Keratinocyte (primary cell): ENCODE measurements at regions not wholly inside any gene's neighbourhood (a gene's known extent, or its start where the extent isn't known, plus 50 kb on each side); places are given as distances from the start of the nearest gene placed in this dataset.

Source experiments
- DNase-seq: peaks from one replicate; pipeline ENCODE4 v3.0.0-alpha.2; 2011; ENCODE audit warnings: low read depth, missing footprints, low spot score
- FAIRE-seq: peaks from 2 replicates; lab custom pipeline; 2011; peaks lifted over from hg19 to GRCh38; lab: Jason Lieb, UNC
- H2AFZ ChIP-seq: 2 replicates; pipeline ENCODE4 v1.6.0; 2012; ENCODE audit warnings: low read length, control low read depth, inconsistent platforms; ENCODE audit not compliant: control insufficient read depth
- H3K27ac ChIP-seq: 2 replicates; pipeline ENCODE4 v1.5.1; 2011; ENCODE audit warnings: low read length; ENCODE audit not compliant: control insufficient read depth, insufficient read depth
- H3K27me3 ChIP-seq: 3 replicates; pipeline ENCODE4 v1.6.0; 2011; ENCODE audit warnings: low read length; ENCODE audit not compliant: control insufficient read depth, insufficient read depth; ENCODE audit errors: extremely low read depth
- H3K36me3 ChIP-seq, 2 experiments: 2 replicates in 1 of 2; 3 replicates in 1 of 2; pipeline ENCODE4 v1.5.1; 2011; ENCODE audit warnings: low read length in 2 of 2, mild to moderate bottlenecking in 1 of 2; ENCODE audit not compliant: control insufficient read depth in 2 of 2, insufficient read depth in 2 of 2; ENCODE audit errors: extremely low read depth in 1 of 2
- H3K4me1 ChIP-seq: 3 replicates; pipeline ENCODE4 v1.5.1; 2011; ENCODE audit warnings: low read length; ENCODE audit not compliant: control insufficient read depth, insufficient read depth; ENCODE audit errors: extremely low read depth
- H3K4me2 ChIP-seq: 3 replicates; pipeline ENCODE4 v1.6.0; 2011; ENCODE audit warnings: low read depth, low read length; ENCODE audit not compliant: control insufficient read depth, insufficient read depth; ENCODE audit errors: extremely low read depth
- H3K4me3 ChIP-seq, 3 experiments: fragments of 200-600 bp in 1 of 3; sonication (generic) in 1 of 3; 2 replicates in 2 of 3; 3 replicates in 1 of 3; pipeline ENCODE4 v1.5.1; 2011 to 2016; ENCODE audit warnings: low read length in 3 of 3, mild to moderate bottlenecking in 3 of 3, control low read depth in 2 of 3, inconsistent platforms in 1 of 3, low read depth in 1 of 3, mixed read lengths in 1 of 3, mixed run types in 1 of 3, moderate library complexity in 1 of 3; ENCODE audit not compliant: control insufficient read depth in 2 of 3, insufficient read depth in 2 of 3; ENCODE audit errors: extremely low read depth in 1 of 3
- H3K79me2 ChIP-seq: 2 replicates; pipeline ENCODE4 v1.6.0; 2012; ENCODE audit warnings: low read length; ENCODE audit not compliant: control insufficient read depth, insufficient read depth
- H3K9ac ChIP-seq: 3 replicates; pipeline ENCODE4 v1.6.0; 2011; ENCODE audit warnings: low read length; ENCODE audit not compliant: control insufficient read depth, insufficient read depth; ENCODE audit errors: extremely low read depth
- H3K9me1 ChIP-seq: 3 replicates; pipeline ENCODE4 v1.6.0; 2011; ENCODE audit warnings: low read length; ENCODE audit not compliant: control insufficient read depth, insufficient read depth; ENCODE audit errors: extremely low read depth
- H3K9me3 ChIP-seq: 2 replicates; pipeline ENCODE4 v1.5.1; 2012; ENCODE audit warnings: low read depth, low read length; ENCODE audit not compliant: control insufficient read depth
- H4K20me1 ChIP-seq: 3 replicates; pipeline ENCODE4 v1.6.0; 2011; ENCODE audit warnings: low read length; ENCODE audit not compliant: control insufficient read depth, insufficient read depth; ENCODE audit errors: extremely low read depth
- EZH2 ChIP-seq: IDR thresholded peaks from one replicate; pipeline ENCODE4 v1.6.1; 2012; ENCODE audit warnings: inconsistent platforms, mild to moderate bottlenecking, low read length, moderate library complexity
- dilution Hi-C: fragments of 300-500 bp; cut with MboI; formaldehyde crosslinking; loops from one replicate; pipeline ENCODE4 v1.7.0; 2020; ENCODE audit warnings: low sequenced_read_pairs; ENCODE audit not compliant: extremely low pct_ligation_motif_present
- TF ChIP-seq, protein P1 (sequence below), 3 experiments: IDR thresholded peaks in 1 of 3; conservative IDR thresholded peaks in 1 of 3; optimal IDR thresholded peaks in 1 of 3; 2 replicates in 2 of 3; 3 replicates in 1 of 3; pipeline versions ENCODE3 to v1.5.1; 2011; ENCODE audit warnings: low read length in 3 of 3, mild to moderate bottlenecking in 3 of 3, moderate library complexity in 2 of 3, control low read depth in 1 of 3, inconsistent platforms in 1 of 3; ENCODE audit not compliant: insufficient read depth in 2 of 3; ENCODE audit errors: extremely low read depth in 1 of 3

DNA sequence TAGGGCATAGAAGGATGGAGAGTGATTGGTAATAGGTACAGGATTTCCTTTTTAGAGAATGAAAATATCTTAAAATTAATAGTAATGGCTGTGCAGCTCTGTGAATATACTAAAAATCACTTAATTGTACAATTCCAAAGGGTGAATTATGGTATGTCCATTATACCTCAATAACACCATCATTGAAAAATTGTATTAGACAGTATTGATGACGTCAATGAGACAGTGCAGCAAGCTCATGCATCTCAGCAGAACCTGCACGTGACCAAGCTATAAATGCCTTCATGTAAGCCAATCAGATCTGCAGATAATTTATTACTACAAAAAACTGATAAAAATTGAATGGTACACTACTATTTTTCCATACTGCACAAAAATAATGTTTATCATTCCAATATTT, 354.4 kb upstream of the CDH19 start:
- Histone ChIP-seq H3K36me3 (no peaks in the 10 kb centered on the region), H3K27ac (no peak overlapping the region), H3K79me2 (no peaks in the 10 kb centered on the region), H3K4me3 (no peak overlapping the region), H3K9me3 (no peaks in the 10 kb centered on the region), H3K27me3 (no peaks in the 10 kb centered on the region), H3K9me1 (no peaks in the 10 kb centered on the region), H3K4me2 (no peak overlapping the region), H3K4me1 (no peaks in the 10 kb centered on the region), H4K20me1 (no peaks in the 10 kb centered on the region), H2AFZ (no peak overlapping the region), H3K9ac (no peak overlapping the region)
- dilution Hi-C loops, result no loop called here
- DNase-seq (no peak), FAIRE-seq (no peak)
- TF ChIP-seq, protein P1, sequence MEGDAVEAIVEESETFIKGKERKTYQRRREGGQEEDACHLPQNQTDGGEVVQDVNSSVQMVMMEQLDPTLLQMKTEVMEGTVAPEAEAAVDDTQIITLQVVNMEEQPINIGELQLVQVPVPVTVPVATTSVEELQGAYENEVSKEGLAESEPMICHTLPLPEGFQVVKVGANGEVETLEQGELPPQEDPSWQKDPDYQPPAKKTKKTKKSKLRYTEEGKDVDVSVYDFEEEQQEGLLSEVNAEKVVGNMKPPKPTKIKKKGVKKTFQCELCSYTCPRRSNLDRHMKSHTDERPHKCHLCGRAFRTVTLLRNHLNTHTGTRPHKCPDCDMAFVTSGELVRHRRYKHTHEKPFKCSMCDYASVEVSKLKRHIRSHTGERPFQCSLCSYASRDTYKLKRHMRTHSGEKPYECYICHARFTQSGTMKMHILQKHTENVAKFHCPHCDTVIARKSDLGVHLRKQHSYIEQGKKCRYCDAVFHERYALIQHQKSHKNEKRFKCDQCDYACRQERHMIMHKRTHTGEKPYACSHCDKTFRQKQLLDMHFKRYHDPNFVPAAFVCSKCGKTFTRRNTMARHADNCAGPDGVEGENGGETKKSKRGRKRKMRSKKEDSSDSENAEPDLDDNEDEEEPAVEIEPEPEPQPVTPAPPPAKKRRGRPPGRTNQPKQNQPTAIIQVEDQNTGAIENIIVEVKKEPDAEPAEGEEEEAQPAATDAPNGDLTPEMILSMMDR (optimal IDR thresholded peaks at IDR 0.05 in 1 of 3, IDR thresholded peaks at IDR 0.05 in 1 of 3, conservative IDR thresholded peaks at IDR 0.05 in 1 of 3; ENCODE audit: extremely low read depth in 1 of 3, insufficient read depth in 2 of 3, low read length in 3 of 3), result no peak
- no peak for TF ChIP-seq EZH2

DNA sequence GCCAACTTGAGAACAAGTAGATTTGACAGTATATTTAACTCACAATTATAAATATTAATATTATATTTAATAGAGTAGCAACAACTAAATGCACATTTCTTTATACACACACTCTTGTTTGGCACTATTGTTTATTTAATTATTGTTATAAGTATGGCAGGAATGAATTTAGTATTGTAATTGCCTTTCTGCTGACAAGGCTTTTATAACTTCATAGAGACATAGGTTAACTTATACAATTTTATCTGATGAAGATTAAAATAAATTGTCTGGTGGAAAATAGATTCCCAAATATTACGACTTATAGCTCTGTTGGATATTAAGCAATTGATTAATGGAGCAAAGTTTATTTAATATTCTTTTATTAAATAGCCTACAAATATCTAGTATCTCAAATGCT, 347.9 kb upstream of the CDH19 start:
- no peak for DNase-seq
- no peak for TF ChIP-seq EZH2
- TF ChIP-seq, protein P1 (optimal IDR thresholded peaks at IDR 0.05 in 1 of 3, IDR thresholded peaks at IDR 0.05 in 1 of 3, conservative IDR thresholded peaks at IDR 0.05 in 1 of 3; ENCODE audit: extremely low read depth in 1 of 3, insufficient read depth in 2 of 3, low read length in 3 of 3), result no peak
- FAIRE-seq, result no peak

More for the DNA sequence above, 347.9 kb upstream of the CDH19 start:
- Histone ChIP-seq H3K4me2 (no peak overlapping the region), H2AFZ (no peak overlapping the region), H3K27ac (no peak overlapping the region), H3K36me3 (no peaks in the 10 kb centered on the region), H3K79me2 (no peaks in the 10 kb centered on the region), H3K27me3 (no peaks in the 10 kb centered on the region), H3K4me1 (no peaks in the 10 kb centered on the region), H3K4me3 (no peak overlapping the region), H4K20me1 (no peaks in the 10 kb centered on the region), H3K9me1 (no peaks in the 10 kb centered on the region), H3K9me3 (no peaks in the 10 kb centered on the region), H3K9ac (no peak overlapping the region)
- dilution Hi-C loops, result no loop called here
